ENCODE measurements at regions not wholly inside any gene's neighbourhood (a gene's known extent, or its start where the extent isn't known, plus 50 kb on each side); places are given as distances from the start of the nearest gene placed in this dataset.

DNA sequence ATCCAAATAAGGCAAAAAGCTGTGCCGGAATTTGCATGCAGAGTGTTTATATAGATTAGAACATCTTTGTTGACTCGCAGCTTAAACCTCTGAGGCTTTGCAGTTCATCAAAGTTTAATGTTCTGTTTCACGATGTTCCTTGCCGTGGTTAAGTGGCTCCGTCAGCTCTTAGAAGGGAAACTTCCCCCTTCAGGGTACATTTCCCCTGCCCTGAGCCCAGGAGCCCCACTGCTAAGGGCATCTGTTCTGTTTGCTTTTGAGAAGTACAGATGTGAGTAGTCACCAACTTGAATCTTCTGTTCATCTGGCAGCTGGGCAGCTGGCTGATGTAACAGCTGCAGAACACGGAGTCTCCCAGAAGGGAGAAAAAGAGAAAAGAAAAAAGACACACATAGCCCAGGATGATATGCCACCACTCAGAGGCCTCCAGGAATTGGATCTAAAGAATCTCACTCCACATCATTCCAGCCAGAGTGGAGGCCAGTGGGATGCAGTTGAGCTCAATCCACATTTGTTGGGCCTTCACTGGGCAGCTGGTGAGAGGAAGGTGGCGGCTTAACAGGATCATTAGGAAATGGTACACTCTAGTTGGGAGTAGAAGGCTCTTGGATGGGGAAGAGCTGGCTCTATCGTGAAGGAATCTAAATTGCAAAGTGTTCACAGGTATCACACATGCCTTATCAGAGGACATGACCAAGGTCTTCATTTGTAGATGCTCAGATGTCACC lies 178.7 kb upstream of the RBPJ start:
- DNase-seq = no peak

GRCh38 chr4:26144526-26145155 lies 176.2 kb upstream of the RBPJ start:
- DNase-seq = no peak

DNA sequence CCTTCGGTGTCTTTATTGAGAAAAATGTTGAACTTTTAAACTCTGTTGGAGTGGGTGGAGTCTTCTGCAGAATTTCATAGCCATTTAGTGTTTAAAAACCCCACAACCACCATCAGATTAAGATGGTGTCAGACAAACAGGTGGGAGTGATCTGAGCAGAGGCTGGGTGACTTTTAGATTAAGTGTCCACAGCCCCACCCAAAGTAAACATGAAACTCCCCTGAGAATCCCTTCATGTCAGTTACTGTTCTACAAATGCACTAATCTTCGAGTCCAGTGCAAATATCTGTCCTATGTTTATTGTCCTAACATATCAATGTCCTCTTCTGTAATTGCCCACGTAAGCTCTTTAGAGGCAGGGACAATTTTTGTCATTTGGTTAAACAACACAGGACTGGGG lies 175.6 kb upstream of the RBPJ start:
- no peak for DNase-seq

DNA sequence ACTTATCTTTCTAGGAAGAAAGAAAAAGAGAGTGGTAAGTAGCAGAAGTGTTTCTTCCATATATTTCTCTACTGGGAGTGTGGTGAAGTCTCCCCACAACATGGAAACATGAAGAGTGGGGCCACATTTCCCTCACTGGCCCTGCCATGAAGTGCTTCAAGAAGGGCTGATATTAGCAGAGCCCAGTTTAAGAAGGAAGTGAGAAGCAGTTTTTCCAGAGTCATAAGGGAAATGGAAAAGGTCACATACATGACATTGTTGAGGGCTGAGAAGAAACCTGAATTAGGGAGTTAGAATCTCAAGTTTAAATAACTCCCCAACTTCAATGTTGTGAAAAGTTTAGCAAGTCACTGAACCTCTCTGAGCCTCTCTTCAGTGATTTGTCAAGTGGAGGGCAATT lies 171.9 kb upstream of the RBPJ start:
- DNase-seq = no peak

DNA sequence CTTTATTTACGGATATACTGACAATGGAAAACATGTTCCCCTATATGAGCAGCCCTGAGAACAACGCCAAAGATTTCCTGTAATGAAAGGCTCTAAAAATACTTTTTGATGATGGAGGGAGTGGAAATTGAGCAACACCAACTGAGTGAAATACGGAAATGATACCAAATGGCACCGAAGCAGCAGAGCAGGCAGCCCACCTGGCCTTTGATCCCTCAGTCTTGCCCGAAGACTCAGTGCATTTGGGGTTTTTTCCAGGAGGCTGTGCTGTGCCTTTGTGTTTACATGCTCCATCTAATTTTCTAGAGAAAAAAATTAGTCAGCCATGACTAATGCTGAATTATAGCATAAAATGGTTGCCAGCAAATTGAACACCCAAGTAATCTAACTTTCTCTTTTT lies 169.9 kb upstream of the RBPJ start:
- DNase-seq = peak; percentile 70

- no peak for DNase-seq
These were observed 169.2 kb upstream of the RBPJ start for GRCh38 chr4:26151615-26152014.

- no peak for DNase-seq
These were observed 168.8 kb upstream of the RBPJ start for GRCh38 chr4:26152056-26152455.

DNA sequence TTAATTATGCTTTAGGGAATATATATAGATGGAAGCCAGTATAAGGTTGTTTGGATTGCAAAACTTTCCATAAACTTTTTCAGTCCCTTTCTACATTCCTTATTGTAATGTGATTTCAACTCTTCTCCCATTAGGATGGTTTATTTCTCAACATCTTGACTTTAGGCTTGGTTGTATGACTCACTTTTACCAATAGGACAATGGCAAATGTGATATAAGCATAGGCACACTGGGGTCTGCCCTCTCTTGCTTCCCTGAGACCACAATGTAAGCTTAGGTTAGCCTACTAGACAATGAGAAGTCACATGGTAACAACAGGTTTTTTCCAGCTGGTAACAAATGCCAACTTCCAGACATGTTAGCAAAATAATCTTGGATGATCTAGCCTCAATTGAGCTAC lies 163.3 kb upstream of the RBPJ start:
- no peak for DNase-seq

DNA sequence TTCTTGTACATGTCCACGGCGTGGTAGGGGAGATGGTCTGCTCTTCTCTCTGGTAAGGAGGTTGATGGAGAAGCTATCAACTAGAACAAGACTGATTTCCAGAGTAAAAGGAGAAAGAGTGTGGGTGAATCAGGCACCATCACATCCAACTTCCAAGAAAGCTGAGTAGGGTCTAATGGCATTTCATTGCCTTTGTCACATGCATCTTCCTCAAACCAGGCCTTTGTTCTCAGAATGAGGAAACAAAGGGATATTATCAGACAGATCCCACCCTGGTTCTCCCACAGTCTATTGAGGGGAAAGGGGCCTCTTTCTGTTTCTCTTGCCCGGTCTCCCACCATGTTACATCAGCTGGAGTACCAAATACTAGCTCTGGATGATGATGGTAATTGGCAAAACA lies 160.2 kb upstream of the RBPJ start:
- DNase-seq = peak; percentile 10

DNA sequence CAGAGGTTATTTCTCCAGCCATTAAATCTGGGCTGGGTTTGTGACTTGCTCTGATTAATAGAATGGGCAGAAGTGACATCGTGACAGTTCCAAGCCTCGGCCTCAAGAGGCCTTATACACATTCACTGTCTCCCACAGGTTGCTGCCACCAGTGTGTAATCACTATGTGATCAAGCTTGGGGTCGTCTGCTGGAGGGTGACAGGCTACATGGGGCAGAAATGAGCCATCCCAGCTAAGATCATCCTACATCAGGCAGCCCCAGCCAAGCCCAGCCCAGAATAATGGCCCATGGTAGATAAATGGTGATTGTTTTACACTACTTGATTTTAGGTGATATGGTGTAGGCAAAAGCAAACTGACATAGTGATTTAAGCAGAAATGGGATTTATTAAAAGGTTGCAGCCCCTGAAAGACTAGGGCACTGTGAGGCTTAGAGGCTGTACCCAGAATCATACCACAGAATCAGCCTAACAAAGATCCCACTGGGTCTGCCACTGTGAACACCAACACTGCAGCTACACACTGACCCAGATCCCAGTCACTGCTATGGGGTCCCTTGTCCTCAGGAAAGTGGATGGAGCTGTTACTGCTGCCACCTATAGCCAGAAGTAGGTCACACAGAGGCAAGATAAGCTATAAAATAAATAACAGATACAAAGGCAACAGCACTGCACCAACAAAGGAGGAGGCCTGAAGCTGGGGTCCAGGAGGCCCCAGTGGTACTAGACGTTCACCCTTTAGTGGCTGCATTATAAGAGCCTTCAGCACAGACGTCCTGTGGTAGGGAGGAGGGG lies 159.6 kb upstream of the RBPJ start:
- DNase-seq = peak; percentile 36

DNA sequence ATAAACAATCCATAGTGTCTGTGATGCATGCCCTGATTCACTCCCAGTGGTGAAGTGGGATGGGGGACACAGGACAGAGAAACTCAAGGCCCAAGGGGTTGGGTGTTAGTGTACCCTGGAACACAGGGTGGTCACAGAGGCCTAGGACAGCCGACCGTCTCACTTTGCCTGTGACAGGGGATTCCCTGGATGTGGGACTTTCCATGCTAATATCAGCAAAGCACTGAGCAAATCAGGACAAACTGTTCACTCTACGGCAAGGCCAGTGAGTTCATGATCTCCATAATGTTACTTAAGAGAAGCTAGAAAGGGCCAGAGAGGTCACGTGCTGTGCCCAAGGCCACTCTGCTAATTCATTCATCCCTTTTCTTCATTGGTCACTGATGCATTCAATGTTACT lies 158.7 kb upstream of the RBPJ start:
- DNase-seq = peak; percentile 21

- DNase-seq = peak; percentile 14
These were observed 157.1 kb upstream of the RBPJ start for GRCh38 chr4:26163425-26164362.

GRCh38 chr4:26171501-26171900 lies 149.3 kb upstream of the RBPJ start:
- DNase-seq = peak; percentile 9

- DNase-seq = peak; percentile 3
These were observed 148.9 kb upstream of the RBPJ start for GRCh38 chr4:26171941-26172340.

- peak; percentile 23 for DNase-seq
These were observed 147.2 kb upstream of the RBPJ start for GRCh38 chr4:26173619-26174018.

GRCh38 chr4:26174027-26174426 lies 146.8 kb upstream of the RBPJ start:
- peak; percentile 15 for DNase-seq

DNA sequence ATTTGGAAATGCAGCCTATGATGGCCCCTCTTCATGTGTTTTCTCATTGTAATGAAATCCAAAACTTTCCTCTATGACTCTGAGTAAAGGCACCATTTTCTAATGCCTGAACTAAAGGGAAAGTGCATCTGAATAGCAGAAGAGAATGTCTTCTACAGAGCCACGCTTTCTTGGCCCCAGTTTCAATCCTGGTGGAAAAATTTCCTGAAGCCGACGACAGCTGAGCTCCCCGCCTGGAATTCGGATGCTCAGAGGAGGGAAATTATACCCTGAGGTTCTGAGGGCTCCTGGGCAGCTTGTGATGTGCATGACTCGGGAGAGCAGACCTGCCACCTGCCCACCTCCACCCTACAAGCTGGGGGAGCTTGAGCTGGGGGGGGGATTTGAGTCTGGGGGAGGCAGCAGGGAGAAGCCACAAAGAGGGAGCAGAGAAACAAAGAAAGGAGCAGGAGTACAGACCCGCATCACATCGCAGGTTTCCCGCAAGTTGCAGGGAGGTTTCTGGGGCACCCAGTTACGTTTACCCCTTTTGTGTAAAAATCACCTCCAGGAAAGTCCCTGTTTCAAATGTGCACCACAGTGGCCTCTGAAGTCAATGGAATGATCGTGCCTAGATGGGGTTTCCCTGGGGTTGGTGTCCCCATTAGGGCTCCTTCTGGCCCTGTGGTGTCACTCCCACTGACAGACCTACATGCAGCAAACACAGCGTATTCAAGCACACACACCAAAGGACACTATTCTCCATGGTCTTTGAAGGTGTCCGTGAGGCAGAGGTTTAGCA lies 145.6 kb upstream of the RBPJ start:
- DNase-seq = peak; percentile 52

DNA sequence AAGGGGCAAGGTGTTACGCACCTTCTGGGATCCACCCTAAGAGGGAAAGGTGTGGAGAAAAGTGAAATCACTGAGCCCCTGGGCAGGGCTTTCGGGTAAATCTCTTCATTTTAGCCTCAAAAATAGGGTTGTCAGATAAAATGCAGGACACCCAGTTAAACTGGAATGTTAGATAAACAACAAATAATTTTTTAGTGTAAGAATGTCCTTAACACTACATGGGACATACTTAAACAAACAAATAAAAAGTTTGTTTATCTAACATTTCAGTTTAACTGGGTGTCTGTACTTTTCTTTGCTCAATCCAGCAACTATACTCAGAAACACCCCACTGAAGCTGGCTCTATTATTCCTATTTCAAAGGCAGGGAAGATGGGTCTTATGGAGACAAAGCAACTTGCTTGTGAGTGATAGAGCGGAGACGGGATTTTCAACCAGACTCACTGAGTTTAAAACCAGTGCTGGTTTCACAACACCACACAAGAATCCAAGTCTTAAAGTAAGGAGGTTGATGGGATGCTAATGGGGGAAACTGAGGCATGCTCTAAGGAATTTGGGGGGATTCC lies 144.8 kb upstream of the RBPJ start:
- no peak for DNase-seq

- DNase-seq = peak; percentile 24
These were observed 144.1 kb upstream of the RBPJ start for GRCh38 chr4:26176598-26177149.

DNA sequence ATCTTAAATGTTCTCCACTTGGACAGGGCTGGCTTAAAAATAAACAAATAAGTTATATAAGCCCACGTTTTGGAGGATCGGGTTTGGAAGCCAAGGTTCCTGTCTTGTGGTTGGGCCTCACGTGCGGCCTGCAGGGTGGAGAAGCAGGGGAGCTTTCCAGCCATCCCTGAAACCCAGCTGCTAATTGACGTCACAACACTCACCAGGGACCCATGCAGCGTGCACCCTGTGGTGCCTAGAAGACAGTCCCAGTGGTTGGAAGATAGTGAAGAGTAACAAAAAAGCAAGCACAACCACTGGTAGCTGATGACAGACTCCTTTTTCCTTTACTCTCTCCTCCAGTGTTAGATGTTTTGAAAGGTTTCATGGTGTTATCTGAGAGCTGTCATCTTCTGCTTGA lies 142.0 kb upstream of the RBPJ start:
- DNase-seq = peak; percentile 35

DNA sequence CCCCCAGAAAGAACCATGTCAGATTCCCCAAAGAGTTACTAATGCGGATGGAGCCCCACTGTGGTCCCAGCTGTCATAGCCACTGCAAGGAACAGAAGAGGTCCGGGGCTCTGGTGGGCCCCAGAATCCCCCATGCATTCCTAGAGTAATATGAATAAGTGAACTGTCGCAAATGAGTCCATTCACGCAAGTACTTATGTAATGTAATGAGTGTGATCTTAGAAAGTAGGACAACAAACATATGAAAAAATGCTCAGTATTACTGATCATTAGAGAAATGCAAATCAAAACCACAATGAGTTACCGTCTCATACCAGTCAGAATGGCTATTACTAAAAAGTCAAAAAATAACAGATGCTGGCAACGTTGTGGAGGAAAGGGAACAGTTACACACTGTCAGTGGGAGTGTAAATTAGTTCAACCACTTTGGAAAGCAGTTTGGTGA lies 141.5 kb upstream of the RBPJ start:
- peak; percentile 45 for DNase-seq

Data from stimulated activated CD8-positive, alpha-beta memory T cell treated with anti-CD3 and anti-CD28 coated beads, Interleukin-4, amount 100 ng/mL, for 48 hours (primary cell).